Endodermal cell (in vitro differentiated cells): ENCODE measurements at regions not wholly inside any gene's neighbourhood (a gene's known extent, or its start where the extent isn't known, plus 50 kb on each side); places are given as distances from the start of the nearest gene placed in this dataset.

Experiments used
- DNase-seq: peaks from one replicate; pipeline ENCODE4 v3.0.0-alpha.2; 2017
- H3K27ac ChIP-seq: 2 replicates; pipeline ENCODE4 v1.5.1; 2013; ENCODE audit warnings: mild to moderate bottlenecking, low read depth, low read length, moderate library complexity
- H3K27me3 ChIP-seq: 2 replicates; pipeline ENCODE4 v1.6.1; 2013; ENCODE audit warnings: mild to moderate bottlenecking, low read length, moderate library complexity; ENCODE audit not compliant: insufficient read depth, control insufficient read depth, poor library complexity, severe bottlenecking
- H3K36me3 ChIP-seq: 2 replicates; pipeline ENCODE4 v1.7.0; 2013; ENCODE audit warnings: mild to moderate bottlenecking, low read length, moderate library complexity; ENCODE audit not compliant: control insufficient read depth, insufficient read depth
- H3K4me1 ChIP-seq: one replicate; pipeline ENCODE4 v1.7.0; 2013; ENCODE audit warnings: low read length; ENCODE audit not compliant: control insufficient read depth, insufficient read depth
- H3K4me3 ChIP-seq: 2 replicates; pipeline ENCODE4 v1.5.1; 2013; ENCODE audit warnings: mild to moderate bottlenecking, low read length, moderate library complexity
- H3K9ac ChIP-seq: 2 replicates; pipeline ENCODE4 v1.6.1; 2013; ENCODE audit warnings: mild to moderate bottlenecking, low read length, moderate library complexity; ENCODE audit not compliant: poor library complexity, severe bottlenecking; ENCODE audit errors: extremely low read depth
- H3K9me3 ChIP-seq: 2 replicates; pipeline ENCODE4 v1.6.1; 2013; ENCODE audit warnings: mild to moderate bottlenecking, low read length, moderate library complexity; ENCODE audit not compliant: control insufficient read depth
- H3K27ac Mint-ChIP-seq: 2 replicates; pipeline ENCODE4 v1.8.0; 2020; ENCODE audit warnings: mixed read lengths
- H3K27me3 Mint-ChIP-seq: 2 replicates; pipeline ENCODE4 v1.8.0; 2021; ENCODE audit warnings: mild to moderate bottlenecking, mixed read lengths; ENCODE audit not compliant: insufficient read depth
- H3K36me3 Mint-ChIP-seq: 2 replicates; pipeline ENCODE4 v1.8.0; 2020; ENCODE audit warnings: low read depth, mixed read lengths
- H3K4me1 Mint-ChIP-seq: 2 replicates; pipeline ENCODE4 v1.8.0; 2020; ENCODE audit warnings: mixed read lengths
- H3K4me3 Mint-ChIP-seq: 2 replicates; pipeline ENCODE4 v1.8.0; 2020; ENCODE audit warnings: mild to moderate bottlenecking, moderate library complexity, mixed read lengths
- H3K9me3 Mint-ChIP-seq: 2 replicates; pipeline ENCODE4 v1.8.0; 2020; ENCODE audit warnings: mild to moderate bottlenecking, mixed read lengths
- WGBS, 2 experiments: methylation state at CpG; one replicate each; pipeline versions ENCODE4 v1.1.5 to v1.1.7; 2013; ENCODE audit warnings: missing lambda C conversion rate in 2 of 2, mixed read lengths in 1 of 2; ENCODE audit not compliant: insufficient coverage in 1 of 2, insufficient read length in 1 of 2; 5-methylcytosine and 5-hydroxymethylcytosine counted together
- TF ChIP-seq, protein P1 (sequence below): fragments of 200-600 bp; sonication (generic); conservative IDR thresholded peaks from 2 replicates; pipeline ENCODE4 v1.5.0; 2021; ENCODE audit warnings: antibody characterized with exemption, mild to moderate bottlenecking

- no peak for DNase-seq
- Mint-ChIP-seq H3K27me3 (peaks cover 11% of the 10 kb centered on the region), H3K4me1 (peaks cover 17% of the 10 kb centered on the region), H3K36me3 (no peaks in the 10 kb centered on the region), H3K9me3 (no peaks in the 10 kb centered on the region), H3K4me3 (no peak overlapping the region), H3K27ac (no peak overlapping the region)
- no peak overlapping the region for H3K9ac ChIP-seq
- whole genome bisulfite sequencing, 2 experiments: 86% methylated on average over 1 of the region's 1 CpG; no CpG with 5 or more reads in 1 of the 2 experiments
- peaks cover 2% of the 10 kb centered on the region for H3K4me1 ChIP-seq
- no peaks in the 10 kb centered on the region for H3K27me3 ChIP-seq
- TF ChIP-seq, protein P1, sequence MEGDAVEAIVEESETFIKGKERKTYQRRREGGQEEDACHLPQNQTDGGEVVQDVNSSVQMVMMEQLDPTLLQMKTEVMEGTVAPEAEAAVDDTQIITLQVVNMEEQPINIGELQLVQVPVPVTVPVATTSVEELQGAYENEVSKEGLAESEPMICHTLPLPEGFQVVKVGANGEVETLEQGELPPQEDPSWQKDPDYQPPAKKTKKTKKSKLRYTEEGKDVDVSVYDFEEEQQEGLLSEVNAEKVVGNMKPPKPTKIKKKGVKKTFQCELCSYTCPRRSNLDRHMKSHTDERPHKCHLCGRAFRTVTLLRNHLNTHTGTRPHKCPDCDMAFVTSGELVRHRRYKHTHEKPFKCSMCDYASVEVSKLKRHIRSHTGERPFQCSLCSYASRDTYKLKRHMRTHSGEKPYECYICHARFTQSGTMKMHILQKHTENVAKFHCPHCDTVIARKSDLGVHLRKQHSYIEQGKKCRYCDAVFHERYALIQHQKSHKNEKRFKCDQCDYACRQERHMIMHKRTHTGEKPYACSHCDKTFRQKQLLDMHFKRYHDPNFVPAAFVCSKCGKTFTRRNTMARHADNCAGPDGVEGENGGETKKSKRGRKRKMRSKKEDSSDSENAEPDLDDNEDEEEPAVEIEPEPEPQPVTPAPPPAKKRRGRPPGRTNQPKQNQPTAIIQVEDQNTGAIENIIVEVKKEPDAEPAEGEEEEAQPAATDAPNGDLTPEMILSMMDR: no peak
- H3K27ac ChIP-seq: no peak overlapping the region
- no peaks in the 10 kb centered on the region for H3K9me3 ChIP-seq
- H3K36me3 ChIP-seq: no peaks in the 10 kb centered on the region
- no peak overlapping the region for H3K4me3 ChIP-seq
Observed at GRCh38 chr6:114830515-114830914, 487.7 kb upstream of the HS3ST5 start.

DNA sequence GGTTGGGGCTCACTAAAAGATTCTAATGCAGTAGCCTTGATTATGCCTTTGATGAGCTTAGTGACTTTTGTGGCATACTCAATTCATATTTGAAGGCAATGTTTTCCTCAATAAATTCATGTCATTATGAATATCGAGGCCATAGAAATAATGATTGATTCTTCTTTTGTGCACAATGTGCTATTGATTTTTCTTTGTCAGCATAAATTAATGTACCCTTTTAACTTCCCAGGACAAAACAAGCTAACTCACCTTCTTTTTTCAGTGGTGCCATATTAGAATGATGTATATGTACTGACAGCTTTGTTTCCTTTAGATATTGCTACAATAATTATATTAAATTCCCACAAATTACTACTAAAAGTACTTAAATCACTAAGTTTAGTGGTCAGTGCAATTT, 484.3 kb upstream of the HS3ST5 start:
- Histone ChIP-seq H3K27me3 (no peaks in the 10 kb centered on the region), H3K4me1 (no peaks in the 10 kb centered on the region), H3K4me3 (no peak overlapping the region), H3K9me3 (no peaks in the 10 kb centered on the region), H3K27ac (no peak overlapping the region), H3K36me3 (no peaks in the 10 kb centered on the region), H3K9ac (no peak overlapping the region)
- Mint-ChIP-seq H3K9me3 (no peaks in the 10 kb centered on the region), H3K27me3 (peaks cover 11% of the 10 kb centered on the region), H3K4me3 (no peak overlapping the region), H3K36me3 (no peaks in the 10 kb centered on the region), H3K27ac (no peak overlapping the region), H3K4me1 (peaks cover 3% of the 10 kb centered on the region)
- no peak for DNase-seq
- 71% methylated on average over 1 of the region's 1 CpG; no CpG with 5 or more reads in 1 of the 2 experiments for WGBS, 2 experiments
- TF ChIP-seq, protein P1: no peak

DNA sequence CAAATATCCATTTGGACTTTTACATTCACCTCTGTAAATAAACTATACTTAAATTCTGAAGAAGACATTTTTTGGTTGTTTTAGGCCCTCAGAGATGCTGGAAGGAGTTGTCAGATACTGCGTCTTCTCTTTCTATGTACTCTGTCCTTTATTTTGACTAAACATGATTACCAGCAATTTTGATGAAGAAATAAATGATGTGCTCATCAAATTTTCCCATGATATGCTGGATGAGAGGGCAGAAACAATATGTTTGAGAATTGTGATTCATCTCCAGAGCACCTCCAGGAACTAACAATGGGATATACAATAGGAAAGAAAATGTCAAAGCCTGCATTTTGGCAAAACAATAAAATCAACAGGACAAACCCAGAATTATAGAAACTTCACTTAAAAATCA, 481.6 kb upstream of the HS3ST5 start:
- TF ChIP-seq, protein P1: no peak
- WGBS, 2 experiments: 80 to 100% methylated on average over 1 of the region's 1 CpG
- Mint-ChIP-seq H3K27me3 (peaks cover 5% of the 10 kb centered on the region), H3K4me3 (no peak overlapping the region), H3K27ac (no peak overlapping the region), H3K36me3 (no peaks in the 10 kb centered on the region), H3K4me1 (no peaks in the 10 kb centered on the region), H3K9me3 (no peaks in the 10 kb centered on the region)
- Histone ChIP-seq H3K9me3 (no peaks in the 10 kb centered on the region), H3K9ac (no peak overlapping the region), H3K27ac (no peak overlapping the region), H3K36me3 (no peaks in the 10 kb centered on the region), H3K4me3 (no peak overlapping the region), H3K4me1 (no peaks in the 10 kb centered on the region), H3K27me3 (no peaks in the 10 kb centered on the region)
- DNase-seq: no peak
